ENCODE measurements at regions not wholly inside any gene's neighbourhood (a gene's known extent, or its start where the extent isn't known, plus 50 kb on each side); places are given as distances from the start of the nearest gene placed in this dataset.
"Not testable (repeated sequence)": the region's sequence is repeated elsewhere in the genome, so short reads cannot be mapped to it uniquely, and the experiment has no call there.

DNA sequence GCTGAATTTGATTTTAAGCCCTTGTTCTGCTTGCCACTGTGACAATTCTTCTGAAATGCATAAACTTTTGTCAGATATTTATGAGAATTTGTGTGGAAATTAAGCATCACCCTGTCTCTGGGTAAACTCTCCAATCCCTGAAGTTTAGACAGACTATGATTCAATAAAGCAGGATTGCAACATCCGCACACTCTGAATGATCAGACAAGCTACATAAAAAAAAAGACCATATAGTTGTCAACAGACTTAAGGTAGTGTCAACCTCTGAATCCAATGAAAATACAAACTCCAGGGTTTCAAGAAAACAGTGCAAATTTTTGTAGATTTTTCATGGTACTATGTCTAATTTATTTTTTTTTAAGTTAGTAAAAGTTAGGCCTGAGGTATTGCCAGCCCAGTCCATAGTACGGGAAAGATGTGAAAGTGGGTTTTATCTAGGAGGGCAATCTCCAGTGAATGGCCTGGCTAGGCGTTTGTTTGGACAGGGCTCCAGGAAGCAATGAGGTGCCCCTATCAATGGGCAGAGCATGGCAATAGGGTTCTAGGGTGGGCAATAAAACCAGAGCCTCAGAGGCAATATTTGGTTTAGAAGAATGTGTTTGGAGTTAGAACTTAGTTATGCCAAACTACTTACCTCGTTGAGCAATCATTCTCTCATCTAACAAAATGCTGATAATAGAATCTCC, 762.6 kb upstream of the SEMA6A start:
- no peak for DNase-seq
- in situ Hi-C loops (cut with HindIII; ENCODE audit: low pct_ligation_motif_present, low pct_unique_long_range_greater_than_20kb, low sequenced_read_pairs): no loop called here

DNA sequence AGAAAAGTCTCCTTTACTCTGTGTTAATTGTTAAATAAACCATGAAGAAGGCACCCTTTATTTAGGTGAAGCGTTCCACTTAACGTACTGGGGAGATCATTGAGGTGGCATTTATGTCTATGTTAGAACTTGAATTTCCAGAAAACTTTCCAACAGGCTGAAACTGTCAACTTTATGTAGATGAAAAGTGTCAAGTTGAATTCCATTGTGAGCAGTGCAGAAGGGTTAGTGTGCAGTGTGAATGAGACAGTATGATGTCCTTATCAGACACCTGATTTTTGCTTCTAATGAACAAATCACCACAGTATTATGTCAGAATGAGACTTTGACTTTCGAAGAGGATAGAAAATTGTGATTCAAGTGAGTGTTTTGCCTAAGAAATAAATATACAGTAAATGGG, 761.6 kb upstream of the SEMA6A start:
- in situ Hi-C loops (cut with HindIII; ENCODE audit: low pct_ligation_motif_present, low pct_unique_long_range_greater_than_20kb, low sequenced_read_pairs): no loop called here
- no peak for DNase-seq

DNA sequence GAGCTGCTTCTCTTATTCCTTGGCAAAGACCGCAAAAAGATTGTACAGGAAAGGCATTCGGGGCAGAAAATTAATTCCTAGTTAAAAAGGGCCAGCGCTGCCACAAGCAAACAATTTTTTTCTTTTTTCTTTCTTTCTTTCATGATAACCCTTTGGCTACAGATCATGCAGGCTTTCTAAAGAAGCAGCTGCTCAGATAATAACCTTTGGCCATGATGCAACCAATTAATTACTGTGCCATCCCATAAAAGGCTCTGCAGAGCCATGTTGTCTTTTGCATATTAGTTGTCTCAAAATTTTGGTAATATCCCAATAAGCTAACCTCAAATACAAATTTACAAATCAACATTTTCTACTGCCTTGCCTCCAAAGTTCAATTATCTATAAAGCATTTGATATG, 758.4 kb upstream of the SEMA6A start:
- in situ Hi-C loops (cut with HindIII; ENCODE audit: low pct_ligation_motif_present, low pct_unique_long_range_greater_than_20kb, low sequenced_read_pairs): no loop called here

DNA sequence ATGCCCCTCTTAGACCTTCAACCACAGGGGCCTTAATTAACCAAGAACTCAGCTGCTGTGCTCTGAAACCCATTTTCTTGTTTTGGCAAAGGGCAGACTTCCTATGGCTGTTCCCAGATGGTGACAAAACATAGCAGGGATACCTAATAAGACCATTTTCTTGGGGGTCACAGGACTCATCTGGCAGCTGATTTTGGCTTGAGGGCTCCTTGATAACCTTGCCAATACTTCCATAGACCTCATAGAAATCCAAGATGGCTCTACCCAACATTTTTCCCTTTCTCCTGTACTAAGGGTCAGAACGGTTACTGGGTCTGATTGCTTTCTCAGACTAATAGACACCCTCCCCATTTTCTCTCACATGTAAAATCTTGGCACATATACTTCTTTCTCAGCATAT, 757.7 kb upstream of the SEMA6A start:
- no peak for DNase-seq
- in situ Hi-C loops (cut with HindIII; ENCODE audit: low pct_ligation_motif_present, low pct_unique_long_range_greater_than_20kb, low sequenced_read_pairs): no loop called here

More for the DNA sequence above, 758.4 kb upstream of the SEMA6A start:
- no peak for DNase-seq

DNA sequence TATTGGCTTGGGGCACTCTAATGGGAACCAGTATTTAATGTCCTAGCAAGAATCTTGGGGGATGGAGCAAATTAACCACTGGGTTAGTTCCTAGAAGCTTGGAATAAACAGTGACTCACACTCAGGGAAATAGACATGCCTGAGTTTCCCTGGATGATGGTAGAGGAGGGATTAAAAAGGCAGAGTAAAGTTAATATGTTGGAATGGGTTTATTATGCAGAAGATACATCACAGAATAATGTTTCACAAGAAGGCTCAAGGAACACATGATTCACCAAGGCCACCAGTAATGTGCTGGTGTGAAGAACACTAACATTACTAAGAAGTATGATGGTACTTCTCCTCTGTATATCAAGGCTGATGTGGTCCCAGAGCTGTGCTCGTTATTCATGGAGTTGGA, 752.9 kb upstream of the SEMA6A start:
- no peak for DNase-seq
- in situ Hi-C loops (cut with HindIII; ENCODE audit: low pct_ligation_motif_present, low pct_unique_long_range_greater_than_20kb, low sequenced_read_pairs): no loop called here

DNA sequence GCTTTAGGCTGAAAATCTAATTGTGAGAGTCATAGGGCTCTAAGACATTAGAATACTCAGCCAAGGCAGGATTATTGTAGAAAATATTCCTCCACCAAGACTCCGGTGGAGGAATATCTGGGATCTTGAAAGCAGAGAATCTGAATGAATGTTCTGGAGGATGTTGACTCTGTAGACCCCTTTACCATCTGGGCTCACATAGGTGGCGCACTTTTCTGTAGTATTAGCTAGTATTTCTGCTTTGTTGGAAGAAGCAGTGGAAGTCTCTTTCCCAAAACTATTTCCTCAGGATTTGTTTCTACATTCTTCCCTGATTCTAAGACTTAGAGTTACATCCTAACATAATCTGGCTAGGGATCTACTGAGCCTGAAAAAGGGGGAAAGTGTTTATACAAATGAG, 752.4 kb upstream of the SEMA6A start:
- DNase-seq: no peak
- in situ Hi-C loops (cut with HindIII; ENCODE audit: low pct_ligation_motif_present, low pct_unique_long_range_greater_than_20kb, low sequenced_read_pairs): no loop called here

DNA sequence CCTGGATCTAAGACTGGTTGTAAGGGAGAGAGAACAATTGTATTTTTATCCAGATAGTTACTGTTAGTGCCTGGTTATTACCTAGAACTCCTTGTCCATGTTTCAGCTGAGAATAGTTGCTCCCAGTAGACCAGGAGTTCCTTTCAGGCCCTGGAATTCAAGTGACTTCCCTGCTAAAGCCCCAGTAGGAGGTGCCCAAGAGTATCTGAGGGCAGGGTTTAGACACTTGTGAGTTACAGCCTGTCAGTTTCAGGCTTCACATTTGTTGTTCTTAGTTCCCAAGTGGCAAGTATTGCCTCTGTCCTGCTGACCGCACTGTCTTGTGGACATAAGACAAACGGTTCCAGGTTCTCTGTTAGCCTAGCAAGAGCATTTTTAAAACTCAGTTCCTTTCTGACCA, 743.9 kb upstream of the SEMA6A start:
- in situ Hi-C loops (cut with HindIII; ENCODE audit: low pct_ligation_motif_present, low pct_unique_long_range_greater_than_20kb, low sequenced_read_pairs): no loop called here
- peak; percentile 19 for DNase-seq

DNA sequence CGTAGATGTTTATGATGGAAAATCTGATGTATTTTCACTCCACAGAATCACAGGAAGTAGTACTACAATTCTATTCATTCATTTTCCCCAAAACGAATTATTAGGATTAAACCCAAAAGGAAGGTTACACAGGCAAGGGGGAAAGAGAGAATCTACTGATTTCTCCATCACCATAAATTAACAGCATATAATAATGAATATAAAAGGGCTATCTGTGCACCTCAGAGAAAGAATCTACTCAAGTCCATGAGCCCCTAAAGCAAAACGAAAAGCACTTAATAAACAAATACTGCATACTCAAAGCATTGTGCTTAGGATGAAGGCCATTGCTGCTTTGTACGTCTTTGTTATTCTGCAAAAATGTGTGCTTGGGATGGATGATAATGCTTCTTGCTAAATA, 740.5 kb upstream of the SEMA6A start:
- no peak for DNase-seq
- in situ Hi-C loops (cut with HindIII; ENCODE audit: low pct_ligation_motif_present, low pct_unique_long_range_greater_than_20kb, low sequenced_read_pairs): no loop called here

DNA sequence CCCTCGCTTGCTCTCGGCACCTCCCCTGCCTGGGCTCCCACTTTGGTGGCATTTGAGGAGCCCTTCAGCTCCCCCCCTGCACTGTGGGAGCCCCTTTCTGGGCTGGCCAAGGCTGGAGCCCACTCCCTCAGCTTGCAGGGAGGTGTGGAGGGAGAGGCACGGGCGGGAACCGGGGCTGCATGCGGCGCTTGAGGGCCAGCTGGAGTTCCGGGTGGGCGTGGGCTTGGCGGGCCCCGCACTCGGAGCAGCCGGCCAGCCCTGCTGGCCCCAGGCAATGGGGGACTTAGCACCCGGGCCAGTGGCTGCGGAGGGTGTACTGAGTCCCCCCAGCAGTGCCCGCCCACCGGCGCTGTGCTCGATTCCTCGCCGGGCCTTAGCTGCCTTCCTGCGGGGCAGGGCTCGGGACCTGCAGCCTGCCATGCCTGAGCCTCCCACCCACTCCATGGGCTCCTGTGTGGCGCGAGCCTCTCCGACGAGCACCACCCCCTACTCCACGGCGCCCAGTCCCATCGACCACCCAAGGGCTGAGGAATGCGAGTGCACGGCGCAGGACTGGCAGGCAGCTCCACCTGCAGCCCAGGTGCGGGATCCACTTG, 730.0 kb upstream of the SEMA6A start:
- DNase-seq: not testable (repeated sequence)

DNA sequence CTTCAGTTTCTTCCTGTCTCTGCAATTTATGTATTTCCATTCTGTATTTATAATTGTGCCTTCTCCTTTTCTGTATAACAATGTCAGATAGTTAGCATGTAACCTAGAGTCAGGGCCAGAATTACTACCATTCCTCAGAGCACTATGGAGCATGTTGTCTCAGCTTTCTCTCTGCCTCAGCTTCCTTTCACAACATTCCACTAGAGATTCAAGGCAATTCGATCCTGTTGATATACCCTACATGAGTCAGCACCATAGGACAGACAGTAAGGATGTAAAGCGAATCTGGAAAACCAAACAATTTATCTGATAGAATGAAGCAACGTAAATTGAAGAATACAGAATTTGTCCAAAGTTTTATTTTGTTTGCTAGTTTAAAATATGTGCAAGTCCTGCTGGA, 728.3 kb upstream of the SEMA6A start:
- in situ Hi-C loops (cut with HindIII; ENCODE audit: low pct_ligation_motif_present, low pct_unique_long_range_greater_than_20kb, low sequenced_read_pairs): no loop called here

More for the DNA sequence above, 730.0 kb upstream of the SEMA6A start:
- in situ Hi-C loops (cut with HindIII; ENCODE audit: low pct_ligation_motif_present, low pct_unique_long_range_greater_than_20kb, low sequenced_read_pairs): not testable (repeated sequence)

DNA sequence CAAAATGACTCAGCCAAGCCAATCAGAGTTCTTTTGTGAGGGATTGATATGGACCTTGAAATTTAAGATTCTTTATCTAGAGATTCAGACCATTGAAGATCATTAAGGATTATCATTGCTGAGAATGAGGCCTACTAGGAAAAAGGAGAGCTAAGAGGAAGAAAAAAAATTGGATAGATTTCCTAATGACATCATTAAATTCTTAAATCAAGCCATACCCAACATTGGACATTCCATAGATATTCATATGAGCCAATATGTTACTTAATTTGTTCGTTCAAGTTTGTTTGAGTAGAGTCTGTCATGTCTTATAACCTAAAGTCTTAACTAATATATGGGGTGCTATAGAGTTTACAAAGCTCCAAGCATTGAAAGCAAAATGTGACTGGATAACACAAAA, 727.9 kb upstream of the SEMA6A start:
- in situ Hi-C loops (cut with HindIII; ENCODE audit: low pct_ligation_motif_present, low pct_unique_long_range_greater_than_20kb, low sequenced_read_pairs): no loop called here
- no peak for DNase-seq

More for the DNA sequence above, 728.3 kb upstream of the SEMA6A start:
- DNase-seq: no peak

DNA sequence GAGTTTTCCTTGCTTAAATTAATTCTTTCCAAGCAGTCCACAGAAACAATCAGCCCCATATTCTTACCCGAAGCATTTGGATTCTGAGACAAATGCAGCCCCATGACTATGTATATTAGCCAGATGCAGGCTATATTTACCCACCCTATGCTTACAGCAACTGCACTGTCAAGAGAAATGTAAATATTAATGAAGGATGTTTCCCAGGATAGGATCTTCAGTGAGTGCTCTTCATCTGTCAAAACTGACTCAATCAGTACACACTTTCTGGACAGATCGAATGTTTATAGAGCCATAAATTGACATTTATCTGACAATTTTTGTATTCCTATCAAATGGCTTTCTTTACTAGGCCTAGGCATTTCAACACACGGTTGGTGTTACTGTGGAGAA, 725.3 kb upstream of the SEMA6A start:
- DNase-seq: no peak
- in situ Hi-C loops (cut with HindIII; ENCODE audit: low pct_ligation_motif_present, low pct_unique_long_range_greater_than_20kb, low sequenced_read_pairs): no loop called here

DNA sequence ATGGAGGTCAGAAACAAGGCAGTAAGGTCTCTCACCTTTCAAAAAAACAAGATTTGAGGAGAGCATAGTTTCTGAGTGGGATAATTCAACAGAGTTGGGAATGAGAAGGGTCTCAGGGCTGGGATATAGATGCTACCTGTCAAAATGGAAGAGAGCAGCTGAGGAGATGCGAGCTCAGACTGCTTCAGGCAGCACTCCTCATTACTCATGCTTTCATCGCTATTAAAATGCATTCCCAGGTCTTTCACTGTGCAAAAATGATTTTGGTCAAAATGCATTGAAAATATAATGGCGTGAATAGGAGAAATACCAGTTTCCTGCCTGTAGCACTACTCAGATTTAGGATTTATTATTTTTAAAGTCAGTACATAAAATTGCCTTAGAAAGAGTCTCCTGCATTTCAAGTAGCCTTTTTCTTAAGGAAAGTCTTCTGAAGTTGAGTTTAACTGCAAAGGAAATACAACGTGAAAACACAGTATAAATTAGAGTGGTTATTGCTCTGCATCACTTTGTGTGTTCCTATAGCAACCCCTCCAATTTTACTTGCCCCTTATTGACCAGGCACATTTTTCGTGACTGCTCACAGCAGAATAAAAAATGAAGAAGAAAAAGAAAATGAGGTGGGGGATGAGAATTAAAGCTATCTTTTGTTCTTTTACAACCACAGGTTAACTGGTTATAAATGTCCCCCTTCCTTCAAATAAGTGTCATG, 724.8 kb upstream of the SEMA6A start:
- DNase-seq: no peak
- in situ Hi-C loops (cut with HindIII; ENCODE audit: low pct_ligation_motif_present, low pct_unique_long_range_greater_than_20kb, low sequenced_read_pairs): no loop called here

DNA sequence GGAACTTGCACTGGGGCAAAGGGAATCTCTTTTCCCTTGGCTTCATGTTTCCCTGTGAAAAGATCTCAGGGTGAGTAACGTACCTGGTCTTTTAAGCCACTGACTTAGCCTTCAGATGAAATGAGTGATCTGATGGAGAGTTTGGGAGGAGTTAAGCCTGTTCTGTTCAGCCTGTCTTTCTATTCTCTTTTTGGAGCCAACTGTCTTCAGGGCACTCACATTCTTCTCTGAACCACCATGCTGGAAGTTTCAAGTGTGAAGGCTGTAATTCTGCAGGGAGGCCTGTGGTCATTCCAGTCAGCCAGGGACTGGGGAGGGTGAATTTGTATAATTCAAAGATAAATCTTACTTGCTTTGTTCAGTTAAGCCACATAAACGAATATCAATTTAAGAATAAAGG, 722.2 kb upstream of the SEMA6A start:
- in situ Hi-C loops (cut with HindIII; ENCODE audit: low pct_ligation_motif_present, low pct_unique_long_range_greater_than_20kb, low sequenced_read_pairs): no loop called here
- DNase-seq: no peak

DNA sequence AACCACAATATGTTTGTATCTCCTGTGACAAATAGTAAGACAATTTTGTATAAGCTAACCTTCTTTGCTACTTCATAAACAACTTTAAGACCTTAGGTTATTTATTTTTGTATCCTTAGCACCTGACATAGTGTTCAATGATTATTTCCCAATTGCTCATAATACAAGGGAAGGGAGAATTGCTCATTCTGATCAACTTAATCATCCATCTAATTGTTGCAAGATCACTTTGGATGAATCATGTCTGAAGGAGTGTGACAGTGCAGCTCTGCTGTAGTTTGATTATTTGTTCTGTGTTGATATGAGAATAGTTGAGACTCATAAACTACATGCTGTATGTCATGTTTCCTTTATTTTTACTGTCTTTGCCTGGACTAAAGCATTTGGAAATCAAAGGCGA, 721.3 kb upstream of the SEMA6A start:
- in situ Hi-C loops (cut with HindIII; ENCODE audit: low pct_ligation_motif_present, low pct_unique_long_range_greater_than_20kb, low sequenced_read_pairs): no loop called here
- DNase-seq: no peak

DNA sequence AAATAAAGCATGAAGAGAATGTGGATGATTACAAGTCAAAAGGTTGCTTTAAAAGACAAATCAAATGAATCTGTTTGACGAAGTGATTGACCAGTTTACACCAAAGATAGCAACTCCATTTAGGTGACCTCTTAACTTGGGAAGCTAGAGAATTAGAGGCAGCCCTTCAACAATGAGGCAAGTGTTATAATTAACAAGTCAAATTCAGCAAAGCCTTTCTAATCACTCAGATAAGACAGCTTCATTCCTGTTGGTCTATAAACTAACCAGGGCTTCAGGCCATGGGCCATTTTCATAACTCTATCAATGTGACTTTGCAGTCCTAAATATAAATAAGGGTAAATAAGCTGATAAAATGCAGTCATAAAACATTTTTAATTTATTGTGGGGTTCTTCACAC, 712.2 kb upstream of the SEMA6A start:
- in situ Hi-C loops (cut with HindIII; ENCODE audit: low pct_ligation_motif_present, low pct_unique_long_range_greater_than_20kb, low sequenced_read_pairs): no loop called here
- DNase-seq: no peak

DNA sequence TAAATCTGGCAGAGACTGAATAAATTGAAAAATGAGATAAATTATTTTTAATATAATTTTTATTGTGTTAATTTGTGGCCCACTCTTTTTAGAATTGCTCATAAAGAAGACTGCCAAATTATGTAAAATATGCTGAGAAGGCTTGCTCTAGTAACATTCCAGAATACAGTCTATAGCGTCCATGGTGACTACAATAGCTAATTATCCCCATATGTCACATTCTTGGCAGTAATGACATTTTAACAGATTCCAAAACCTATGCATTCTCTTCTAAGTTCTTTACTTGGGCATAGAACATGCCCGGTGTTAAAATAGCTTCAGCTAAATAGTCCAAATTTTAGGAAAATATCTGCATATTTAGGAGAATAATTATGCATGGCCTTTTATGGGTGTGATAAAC, 697.0 kb upstream of the SEMA6A start:
- in situ Hi-C loops (cut with HindIII; ENCODE audit: low pct_ligation_motif_present, low pct_unique_long_range_greater_than_20kb, low sequenced_read_pairs): no loop called here
- no peak for DNase-seq

DNA sequence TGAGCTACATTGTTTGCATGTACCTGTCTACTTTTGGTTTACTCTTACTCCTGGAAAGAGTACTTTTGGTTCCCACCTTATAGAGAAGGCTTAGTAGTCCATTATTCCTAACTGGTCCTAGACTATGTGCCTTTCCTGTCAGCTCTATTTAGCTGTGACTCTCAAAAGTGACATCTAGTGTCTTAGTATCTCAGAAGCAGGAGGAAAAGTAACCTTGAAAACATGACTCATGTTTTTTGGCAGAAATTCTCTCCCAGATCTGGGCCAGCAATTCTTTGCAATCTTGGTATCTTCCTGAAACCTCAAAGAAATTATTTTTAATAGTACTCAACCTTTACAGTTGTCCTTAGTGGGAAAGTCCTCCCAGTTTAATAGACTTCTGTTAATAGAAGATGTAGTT, 691.7 kb upstream of the SEMA6A start:
- no peak for DNase-seq
- in situ Hi-C loops (cut with HindIII; ENCODE audit: low pct_ligation_motif_present, low pct_unique_long_range_greater_than_20kb, low sequenced_read_pairs): no loop called here

DNA sequence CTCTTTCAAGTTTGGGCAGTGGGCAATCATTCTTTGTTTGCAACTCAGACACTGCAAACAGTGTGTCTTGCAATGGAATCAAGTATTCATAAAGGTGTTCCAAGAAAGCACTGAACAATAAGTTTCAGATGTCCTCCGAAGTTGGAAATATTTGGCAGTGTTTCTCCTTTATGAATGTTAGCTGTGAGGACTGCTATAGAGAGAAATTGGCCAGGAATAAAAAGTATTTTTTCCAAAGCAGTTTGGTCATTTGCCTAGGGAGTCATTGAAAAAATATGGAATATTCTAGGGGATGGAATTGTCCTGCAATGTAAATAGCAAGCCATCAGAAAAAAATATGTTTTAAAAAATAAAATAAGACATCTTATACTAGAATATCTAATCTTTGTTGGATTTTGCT, 688.6 kb upstream of the SEMA6A start:
- no peak for DNase-seq
- in situ Hi-C loops (cut with HindIII; ENCODE audit: low pct_ligation_motif_present, low pct_unique_long_range_greater_than_20kb, low sequenced_read_pairs): no loop called here

DNA sequence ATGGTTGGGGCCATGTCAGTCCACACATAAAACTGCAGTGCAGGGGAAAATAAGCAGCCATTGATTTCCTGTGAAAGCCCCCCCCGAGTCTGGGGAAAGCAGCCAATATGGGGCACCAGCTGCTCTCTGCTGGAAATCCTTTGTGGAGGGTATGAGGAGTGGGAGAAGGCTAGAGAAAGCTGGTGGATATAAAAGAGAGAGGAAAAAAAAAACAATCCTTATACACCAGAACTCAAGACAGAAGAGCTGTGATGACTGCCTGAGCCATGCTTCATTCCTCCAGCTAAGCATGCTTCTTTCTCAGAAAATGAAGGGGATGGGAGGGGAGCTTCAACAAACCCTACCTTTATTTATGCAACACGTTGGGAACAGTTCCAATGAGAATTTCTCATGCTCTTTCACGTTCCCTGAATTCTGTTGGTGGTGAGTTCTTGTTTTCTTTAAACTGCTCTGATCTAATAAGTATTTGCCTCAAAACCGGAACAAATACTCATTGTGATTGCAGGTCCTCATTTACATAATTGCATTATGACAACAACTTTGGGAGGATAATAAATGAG, 688.0 kb upstream of the SEMA6A start:
- no peak for DNase-seq
- in situ Hi-C loops (cut with HindIII; ENCODE audit: low pct_ligation_motif_present, low pct_unique_long_range_greater_than_20kb, low sequenced_read_pairs): no loop called here
